ENCODE measurements at regions not wholly inside any gene's neighbourhood (a gene's known extent, or its start where the extent isn't known, plus 50 kb on each side); places are given as distances from the start of the nearest gene placed in this dataset.

DNA sequence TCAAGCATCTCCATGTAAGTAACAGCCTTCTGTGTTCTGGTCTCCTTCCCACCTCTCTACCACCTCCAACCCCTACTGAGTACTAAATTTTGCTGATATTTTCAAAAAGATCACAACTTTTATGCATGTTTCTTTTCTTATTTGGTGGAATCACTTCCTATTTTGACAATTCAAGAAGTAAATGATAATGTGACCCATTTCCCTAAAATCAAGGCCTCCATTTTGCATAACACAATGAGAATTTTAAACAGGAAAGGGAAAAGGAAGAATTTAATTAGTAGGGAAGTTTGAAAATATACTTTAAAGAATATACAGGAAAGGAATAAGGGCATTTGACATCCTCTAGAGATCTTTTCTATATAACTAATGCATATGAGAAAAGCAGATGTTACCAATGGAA, 212.9 kb upstream of the RASA1 start:
- Mint-ChIP-seq H3K36me3 (peaks cover 39% of the 10 kb centered on the region), H3K27ac (no peak overlapping the region), H3K4me1 (peaks cover 19% of the 10 kb centered on the region), H3K27me3 (ENCODE audit: low read depth) (no peaks in the 10 kb centered on the region; the same call in 1 of the 2 replicates), H3K4me3 (no peak overlapping the region), H3K9me3 (peaks cover 46% of the 10 kb centered on the region)
- ATAC-seq (no peak), DNase-seq (ENCODE audit: low spot score) (no peak)
- ChIA-PET CTCF (no interaction called here), POLR2A (no interaction called here)
- TF ChIP-seq, protein P1, sequence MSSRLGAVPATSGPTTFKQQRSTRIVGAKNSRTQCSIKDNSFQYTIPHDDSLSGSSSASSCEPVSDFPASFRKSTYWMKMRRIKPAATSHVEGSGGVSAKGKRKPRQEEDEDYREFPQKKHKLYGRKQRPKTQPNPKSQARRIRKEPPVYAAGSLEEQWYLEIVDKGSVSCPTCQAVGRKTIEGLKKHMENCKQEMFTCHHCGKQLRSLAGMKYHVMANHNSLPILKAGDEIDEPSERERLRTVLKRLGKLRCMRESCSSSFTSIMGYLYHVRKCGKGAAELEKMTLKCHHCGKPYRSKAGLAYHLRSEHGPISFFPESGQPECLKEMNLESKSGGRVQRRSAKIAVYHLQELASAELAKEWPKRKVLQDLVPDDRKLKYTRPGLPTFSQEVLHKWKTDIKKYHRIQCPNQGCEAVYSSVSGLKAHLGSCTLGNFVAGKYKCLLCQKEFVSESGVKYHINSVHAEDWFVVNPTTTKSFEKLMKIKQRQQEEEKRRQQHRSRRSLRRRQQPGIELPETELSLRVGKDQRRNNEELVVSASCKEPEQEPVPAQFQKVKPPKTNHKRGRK (CRISPR knock-in tag; IDR thresholded peaks at IDR 0.05; ENCODE audit: borderline replicate concordance): no peak
- TF ChIP-seq ZNF425 (CRISPR knock-in tag; conservative IDR thresholded peaks at IDR 0.05): no peak
- TF ChIP-seq, protein P2, sequence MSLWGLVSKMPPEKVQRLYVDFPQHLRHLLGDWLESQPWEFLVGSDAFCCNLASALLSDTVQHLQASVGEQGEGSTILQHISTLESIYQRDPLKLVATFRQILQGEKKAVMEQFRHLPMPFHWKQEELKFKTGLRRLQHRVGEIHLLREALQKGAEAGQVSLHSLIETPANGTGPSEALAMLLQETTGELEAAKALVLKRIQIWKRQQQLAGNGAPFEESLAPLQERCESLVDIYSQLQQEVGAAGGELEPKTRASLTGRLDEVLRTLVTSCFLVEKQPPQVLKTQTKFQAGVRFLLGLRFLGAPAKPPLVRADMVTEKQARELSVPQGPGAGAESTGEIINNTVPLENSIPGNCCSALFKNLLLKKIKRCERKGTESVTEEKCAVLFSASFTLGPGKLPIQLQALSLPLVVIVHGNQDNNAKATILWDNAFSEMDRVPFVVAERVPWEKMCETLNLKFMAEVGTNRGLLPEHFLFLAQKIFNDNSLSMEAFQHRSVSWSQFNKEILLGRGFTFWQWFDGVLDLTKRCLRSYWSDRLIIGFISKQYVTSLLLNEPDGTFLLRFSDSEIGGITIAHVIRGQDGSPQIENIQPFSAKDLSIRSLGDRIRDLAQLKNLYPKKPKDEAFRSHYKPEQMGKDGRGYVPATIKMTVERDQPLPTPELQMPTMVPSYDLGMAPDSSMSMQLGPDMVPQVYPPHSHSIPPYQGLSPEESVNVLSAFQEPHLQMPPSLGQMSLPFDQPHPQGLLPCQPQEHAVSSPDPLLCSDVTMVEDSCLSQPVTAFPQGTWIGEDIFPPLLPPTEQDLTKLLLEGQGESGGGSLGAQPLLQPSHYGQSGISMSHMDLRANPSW (CRISPR knock-in tag; conservative IDR thresholded peaks at IDR 0.05; ENCODE audit: low read depth): no peak
- no peak for TF ChIP-seq MLX (CRISPR knock-in tag; IDR thresholded peaks at IDR 0.05)
- TF ChIP-seq MXD4 (CRISPR knock-in tag; IDR thresholded peaks at IDR 0.05; ENCODE audit: borderline replicate concordance): no peak
- TF ChIP-seq FOXP1 (CRISPR knock-in tag; IDR thresholded peaks at IDR 0.05; ENCODE audit: borderline replicate concordance): no peak
- no peak for TF ChIP-seq ATF3 (CRISPR knock-in tag; conservative IDR thresholded peaks at IDR 0.05)
- no peak for TF ChIP-seq GABPB1 (CRISPR knock-in tag; IDR thresholded peaks at IDR 0.05)
- TF ChIP-seq, protein P3, sequence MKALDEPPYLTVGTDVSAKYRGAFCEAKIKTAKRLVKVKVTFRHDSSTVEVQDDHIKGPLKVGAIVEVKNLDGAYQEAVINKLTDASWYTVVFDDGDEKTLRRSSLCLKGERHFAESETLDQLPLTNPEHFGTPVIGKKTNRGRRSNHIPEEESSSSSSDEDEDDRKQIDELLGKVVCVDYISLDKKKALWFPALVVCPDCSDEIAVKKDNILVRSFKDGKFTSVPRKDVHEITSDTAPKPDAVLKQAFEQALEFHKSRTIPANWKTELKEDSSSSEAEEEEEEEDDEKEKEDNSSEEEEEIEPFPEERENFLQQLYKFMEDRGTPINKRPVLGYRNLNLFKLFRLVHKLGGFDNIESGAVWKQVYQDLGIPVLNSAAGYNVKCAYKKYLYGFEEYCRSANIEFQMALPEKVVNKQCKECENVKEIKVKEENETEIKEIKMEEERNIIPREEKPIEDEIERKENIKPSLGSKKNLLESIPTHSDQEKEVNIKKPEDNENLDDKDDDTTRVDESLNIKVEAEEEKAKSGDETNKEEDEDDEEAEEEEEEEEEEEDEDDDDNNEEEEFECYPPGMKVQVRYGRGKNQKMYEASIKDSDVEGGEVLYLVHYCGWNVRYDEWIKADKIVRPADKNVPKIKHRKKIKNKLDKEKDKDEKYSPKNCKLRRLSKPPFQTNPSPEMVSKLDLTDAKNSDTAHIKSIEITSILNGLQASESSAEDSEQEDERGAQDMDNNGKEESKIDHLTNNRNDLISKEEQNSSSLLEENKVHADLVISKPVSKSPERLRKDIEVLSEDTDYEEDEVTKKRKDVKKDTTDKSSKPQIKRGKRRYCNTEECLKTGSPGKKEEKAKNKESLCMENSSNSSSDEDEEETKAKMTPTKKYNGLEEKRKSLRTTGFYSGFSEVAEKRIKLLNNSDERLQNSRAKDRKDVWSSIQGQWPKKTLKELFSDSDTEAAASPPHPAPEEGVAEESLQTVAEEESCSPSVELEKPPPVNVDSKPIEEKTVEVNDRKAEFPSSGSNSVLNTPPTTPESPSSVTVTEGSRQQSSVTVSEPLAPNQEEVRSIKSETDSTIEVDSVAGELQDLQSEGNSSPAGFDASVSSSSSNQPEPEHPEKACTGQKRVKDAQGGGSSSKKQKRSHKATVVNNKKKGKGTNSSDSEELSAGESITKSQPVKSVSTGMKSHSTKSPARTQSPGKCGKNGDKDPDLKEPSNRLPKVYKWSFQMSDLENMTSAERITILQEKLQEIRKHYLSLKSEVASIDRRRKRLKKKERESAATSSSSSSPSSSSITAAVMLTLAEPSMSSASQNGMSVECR (CRISPR knock-in tag; IDR thresholded peaks at IDR 0.05; ENCODE audit: borderline replicate concordance): no peak
- TF ChIP-seq, protein P4, sequence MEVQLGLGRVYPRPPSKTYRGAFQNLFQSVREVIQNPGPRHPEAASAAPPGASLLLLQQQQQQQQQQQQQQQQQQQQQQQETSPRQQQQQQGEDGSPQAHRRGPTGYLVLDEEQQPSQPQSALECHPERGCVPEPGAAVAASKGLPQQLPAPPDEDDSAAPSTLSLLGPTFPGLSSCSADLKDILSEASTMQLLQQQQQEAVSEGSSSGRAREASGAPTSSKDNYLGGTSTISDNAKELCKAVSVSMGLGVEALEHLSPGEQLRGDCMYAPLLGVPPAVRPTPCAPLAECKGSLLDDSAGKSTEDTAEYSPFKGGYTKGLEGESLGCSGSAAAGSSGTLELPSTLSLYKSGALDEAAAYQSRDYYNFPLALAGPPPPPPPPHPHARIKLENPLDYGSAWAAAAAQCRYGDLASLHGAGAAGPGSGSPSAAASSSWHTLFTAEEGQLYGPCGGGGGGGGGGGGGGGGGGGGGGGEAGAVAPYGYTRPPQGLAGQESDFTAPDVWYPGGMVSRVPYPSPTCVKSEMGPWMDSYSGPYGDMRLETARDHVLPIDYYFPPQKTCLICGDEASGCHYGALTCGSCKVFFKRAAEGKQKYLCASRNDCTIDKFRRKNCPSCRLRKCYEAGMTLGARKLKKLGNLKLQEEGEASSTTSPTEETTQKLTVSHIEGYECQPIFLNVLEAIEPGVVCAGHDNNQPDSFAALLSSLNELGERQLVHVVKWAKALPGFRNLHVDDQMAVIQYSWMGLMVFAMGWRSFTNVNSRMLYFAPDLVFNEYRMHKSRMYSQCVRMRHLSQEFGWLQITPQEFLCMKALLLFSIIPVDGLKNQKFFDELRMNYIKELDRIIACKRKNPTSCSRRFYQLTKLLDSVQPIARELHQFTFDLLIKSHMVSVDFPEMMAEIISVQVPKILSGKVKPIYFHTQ (CRISPR knock-in tag; IDR thresholded peaks at IDR 0.05): no peak
- TF ChIP-seq E2F5 (CRISPR knock-in tag; IDR thresholded peaks at IDR 0.05): no peak
- no peak for TF ChIP-seq EMX1 (CRISPR knock-in tag; IDR thresholded peaks at IDR 0.05)
- TF ChIP-seq ZSCAN18 (CRISPR knock-in tag; IDR thresholded peaks at IDR 0.05): no peak
- TF ChIP-seq, protein P5, sequence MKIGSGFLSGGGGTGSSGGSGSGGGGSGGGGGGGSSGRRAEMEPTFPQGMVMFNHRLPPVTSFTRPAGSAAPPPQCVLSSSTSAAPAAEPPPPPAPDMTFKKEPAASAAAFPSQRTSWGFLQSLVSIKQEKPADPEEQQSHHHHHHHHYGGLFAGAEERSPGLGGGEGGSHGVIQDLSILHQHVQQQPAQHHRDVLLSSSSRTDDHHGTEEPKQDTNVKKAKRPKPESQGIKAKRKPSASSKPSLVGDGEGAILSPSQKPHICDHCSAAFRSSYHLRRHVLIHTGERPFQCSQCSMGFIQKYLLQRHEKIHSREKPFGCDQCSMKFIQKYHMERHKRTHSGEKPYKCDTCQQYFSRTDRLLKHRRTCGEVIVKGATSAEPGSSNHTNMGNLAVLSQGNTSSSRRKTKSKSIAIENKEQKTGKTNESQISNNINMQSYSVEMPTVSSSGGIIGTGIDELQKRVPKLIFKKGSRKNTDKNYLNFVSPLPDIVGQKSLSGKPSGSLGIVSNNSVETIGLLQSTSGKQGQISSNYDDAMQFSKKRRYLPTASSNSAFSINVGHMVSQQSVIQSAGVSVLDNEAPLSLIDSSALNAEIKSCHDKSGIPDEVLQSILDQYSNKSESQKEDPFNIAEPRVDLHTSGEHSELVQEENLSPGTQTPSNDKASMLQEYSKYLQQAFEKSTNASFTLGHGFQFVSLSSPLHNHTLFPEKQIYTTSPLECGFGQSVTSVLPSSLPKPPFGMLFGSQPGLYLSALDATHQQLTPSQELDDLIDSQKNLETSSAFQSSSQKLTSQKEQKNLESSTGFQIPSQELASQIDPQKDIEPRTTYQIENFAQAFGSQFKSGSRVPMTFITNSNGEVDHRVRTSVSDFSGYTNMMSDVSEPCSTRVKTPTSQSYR (CRISPR knock-in tag; IDR thresholded peaks at IDR 0.05): no peak
- no peak for TF ChIP-seq NFATC4 (CRISPR knock-in tag; IDR thresholded peaks at IDR 0.05)
- no peak for TF ChIP-seq PRRX2 (CRISPR knock-in tag; IDR thresholded peaks at IDR 0.05)
